DOHH2 (cell line): ENCODE measurements at regions not wholly inside any gene's neighbourhood (a gene's known extent, or its start where the extent isn't known, plus 50 kb on each side); places are given as distances from the start of the nearest gene placed in this dataset.

ENCODE experiments used
- H3F3A ChIP-seq: fragments of 200-600 bp; sonication (generic), shearing (Covaris generic); 2 replicates; pipeline ENCODE4 v1.6.0; 2016; ENCODE audit warnings: antibody characterized with exemption, mild to moderate bottlenecking; ENCODE audit not compliant: control insufficient read depth, insufficient read depth
- H3K27ac ChIP-seq: fragments of 200-600 bp; sonication (generic); 2 replicates; pipeline ENCODE4 v1.5.1; 2014; ENCODE audit warnings: low read depth, mild to moderate bottlenecking, low read length, moderate library complexity
- H3K27me3 ChIP-seq: fragments of 200-600 bp; sonication (generic); 2 replicates; pipeline ENCODE4 v1.6.1; 2014; ENCODE audit warnings: mild to moderate bottlenecking, low read length, mixed read lengths; ENCODE audit not compliant: control insufficient read depth
- H3K36me3 ChIP-seq: fragments of 200-600 bp; sonication (generic); 2 replicates; pipeline ENCODE4 v1.6.1; 2014; ENCODE audit warnings: mild to moderate bottlenecking, low read length, moderate library complexity, mixed read lengths; ENCODE audit not compliant: control insufficient read depth
- H3K4me1 ChIP-seq: fragments of 200-600 bp; sonication (generic); 2 replicates; pipeline ENCODE4 v1.6.1; 2014; ENCODE audit warnings: mild to moderate bottlenecking, low read length, mixed read lengths; ENCODE audit not compliant: control insufficient read depth
- H3K4me2 ChIP-seq: fragments of 200-600 bp; sonication (generic); 2 replicates; pipeline ENCODE4 v1.6.0; 2014; ENCODE audit warnings: mild to moderate bottlenecking, low read length, moderate library complexity
- H3K4me3 ChIP-seq: fragments of 200-600 bp; sonication (generic); 2 replicates; pipeline ENCODE4 v1.5.1; 2014; ENCODE audit warnings: mild to moderate bottlenecking, low read length, mixed read lengths
- H3K79me2 ChIP-seq: fragments of 200-600 bp; sonication (generic); 2 replicates; pipeline ENCODE4 v1.6.1; 2014; ENCODE audit warnings: mild to moderate bottlenecking, low read length, mixed read lengths; ENCODE audit not compliant: control insufficient read depth
- H3K9me2 ChIP-seq: fragments of 200-600 bp; sonication (generic); replicated peaks from 2 replicates; pipeline ENCODE4 v1.6.1; 2014; ENCODE audit warnings: mild to moderate bottlenecking, low read length, mixed read lengths; ENCODE audit not compliant: control insufficient read depth
- H3K9me3 ChIP-seq: fragments of 200-600 bp; sonication (generic); 2 replicates; pipeline ENCODE4 v1.6.1; 2014; ENCODE audit warnings: antibody characterized with exemption, low read length, mixed read lengths; ENCODE audit not compliant: control insufficient read depth, insufficient read depth
- H4K20me1 ChIP-seq: fragments of 200-600 bp; sonication (generic); 2 replicates; pipeline ENCODE4 v1.6.0; 2014; ENCODE audit warnings: low read depth, mild to moderate bottlenecking, antibody characterized with exemption, low read length, moderate library complexity; ENCODE audit not compliant: control insufficient read depth, insufficient read depth
- CTCF ChIP-seq: fragments of 200-600 bp; sonication (generic); IDR thresholded peaks from one replicate; pipeline ENCODE4 v1.5.1; 2014; ENCODE audit warnings: antibody characterized with exemption, mild to moderate bottlenecking, low read depth, low read length; ENCODE audit not compliant: poor library complexity, severe bottlenecking
- EZH2phosphoT487 ChIP-seq: fragments of 200-600 bp; sonication (generic); IDR thresholded peaks from 2 replicates; pipeline ENCODE4 v1.6.1; 2017; ENCODE audit warnings: borderline replicate concordance, mild to moderate bottlenecking, antibody characterized with exemption, low read length, moderate library complexity, mixed read lengths

GRCh38 chr14:49954171-49954631 is 61.3 kb downstream of the ARF6 start:
- Histone ChIP-seq H3K27ac (no peak overlapping the region), H3K36me3 (no peaks in the 10 kb centered on the region), H3K4me3 (no peak overlapping the region), H3K79me2 (no peaks in the 10 kb centered on the region), H3K4me2 (no peak overlapping the region), H4K20me1 (no peaks in the 10 kb centered on the region), H3F3A (peaks cover 9% of the 10 kb centered on the region), H3K9me2 (no peaks in the 10 kb centered on the region), H3K4me1 (peaks cover 31% of the 10 kb centered on the region), H3K27me3 (no peaks in the 10 kb centered on the region), H3K9me3 (no peaks in the 10 kb centered on the region)
- TF ChIP-seq CTCF (no peak), EZH2phosphoT487 (no peak)

GRCh38 chr14:49955024-49955423 is 62.1 kb downstream of the ARF6 start:
- Histone ChIP-seq H3K4me1 (peaks cover 39% of the 10 kb centered on the region), H3K9me3 (no peaks in the 10 kb centered on the region), H3K9me2 (no peaks in the 10 kb centered on the region), H3K4me3 (no peak overlapping the region), H3K79me2 (no peaks in the 10 kb centered on the region), H3K36me3 (no peaks in the 10 kb centered on the region), H3F3A (peaks cover 12% of the 10 kb centered on the region), H4K20me1 (no peaks in the 10 kb centered on the region), H3K4me2 (no peak overlapping the region), H3K27ac (no peak overlapping the region), H3K27me3 (no peaks in the 10 kb centered on the region)
- TF ChIP-seq CTCF (no peak), EZH2phosphoT487 (no peak)

- Histone ChIP-seq H3K4me3 (no peak overlapping the region), H3K9me2 (no peaks in the 10 kb centered on the region), H4K20me1 (no peaks in the 10 kb centered on the region), H3K4me2 (no peak overlapping the region), H3K27ac (no peak overlapping the region), H3F3A (peaks cover 27% of the 10 kb centered on the region), H3K27me3 (no peaks in the 10 kb centered on the region), H3K36me3 (no peaks in the 10 kb centered on the region), H3K9me3 (no peaks in the 10 kb centered on the region), H3K79me2 (no peaks in the 10 kb centered on the region), H3K4me1 (peaks cover 46% of the 10 kb centered on the region)
- TF ChIP-seq CTCF = no peak
Measured at GRCh38 chr14:49957089-49957852, 64.4 kb downstream of the ARF6 start.
